IMR-90 (cell line): ENCODE measurements at regions not wholly inside any gene's neighbourhood (a gene's known extent, or its start where the extent isn't known, plus 50 kb on each side); places are given as distances from the start of the nearest gene placed in this dataset.

Experiments used
- ATAC-seq: fragments of 200-7000 bp; cut with Tn5 transposase; 2 replicates; pipeline ENCODE4 v1.9.1; 2020; ENCODE audit warnings: low read depth, mild to moderate bottlenecking, moderate library complexity
- BruUV-seq: library from RNA; stranded (reverse); fragments of 400-500 nt; replicated peaks from 2 replicates; lab custom pipeline; 2021; lab: Mats Ljungman, UMichigan
- CTCF ChIA-PET: fragments of 300-600 bp; formaldehyde crosslinking; extraction: SDS; loops from one replicate; lab custom pipeline; 2021; ENCODE audit warnings: antibody characterized with exemption; lab: Yijun Ruan, JAX
- POLR2A ChIA-PET: fragments of 300-600 bp; sonication (Branson Sonifier 250); formaldehyde crosslinking; loops from one replicate; lab custom pipeline; 2022; ENCODE audit warnings: antibody characterized with exemption; ENCODE audit not compliant: unreplicated experiment; lab: Charles Lee
- DNase-seq: peaks from one replicate; pipeline ENCODE4 v3.0.0; 2013
- H2AFZ ChIP-seq: replicated peaks from 2 replicates; pipeline ENCODE3; 2013; ENCODE audit warnings: low read length, mild to moderate bottlenecking; ENCODE audit not compliant: poor library complexity
- H2AK5ac ChIP-seq: 2 replicates; pipeline ENCODE4 v1.6.1; 2013; ENCODE audit warnings: low read depth, low read length, inconsistent platforms
- H2AK9ac ChIP-seq: replicated peaks from 2 replicates; pipeline ENCODE3; 2013; ENCODE audit warnings: mild to moderate bottlenecking, low read depth, low read length, moderate library complexity; ENCODE audit not compliant: poor library complexity
- H2BK120ac ChIP-seq: 2 replicates; pipeline ENCODE4 v1.6.1; 2013; ENCODE audit warnings: low read depth, low read length, inconsistent platforms
- H2BK15ac ChIP-seq: 3 replicates; pipeline ENCODE4 v1.6.1; 2013; ENCODE audit warnings: low read depth, low read length, inconsistent platforms
- H2BK20ac ChIP-seq: 2 replicates; pipeline ENCODE4 v1.6.1; 2013; ENCODE audit warnings: low read depth, mild to moderate bottlenecking, inconsistent platforms, low read length, moderate library complexity
- H2BK5ac ChIP-seq: 2 replicates; pipeline ENCODE4 v1.6.1; 2013; ENCODE audit warnings: mild to moderate bottlenecking, low read depth, low read length, inconsistent platforms; ENCODE audit not compliant: poor library complexity, severe bottlenecking
- H3K14ac ChIP-seq: replicated peaks from 2 replicates; pipeline ENCODE4 v1.6.1; 2013; ENCODE audit warnings: low read depth, low read length, inconsistent platforms
- H3K18ac ChIP-seq: 2 replicates; pipeline ENCODE4 v1.6.1; 2013; ENCODE audit warnings: low read depth, low read length, control low read depth
- H3K23ac ChIP-seq: 2 replicates; pipeline ENCODE4 v1.6.1; 2013; ENCODE audit warnings: low read depth, low read length, inconsistent platforms
- H3K27ac ChIP-seq: 2 replicates; pipeline ENCODE4 v1.5.1; 2013; ENCODE audit warnings: mild to moderate bottlenecking, control low read depth, low read length; ENCODE audit not compliant: insufficient read depth
- H3K27me3 ChIP-seq: 2 replicates; pipeline ENCODE4 v1.6.1; 2013; ENCODE audit warnings: low read length; ENCODE audit not compliant: control insufficient read depth, insufficient read depth
- H3K36me3 ChIP-seq: 2 replicates; pipeline ENCODE4 v1.6.1; 2013; ENCODE audit warnings: low read length, mixed read lengths; ENCODE audit not compliant: control insufficient read depth, insufficient read depth
- H3K4ac ChIP-seq: 2 replicates; pipeline ENCODE4 v1.6.1; 2013; ENCODE audit warnings: low read depth, low read length, inconsistent platforms
- H3K4me1 ChIP-seq: 2 replicates; pipeline ENCODE4 v1.6.1; 2013; ENCODE audit warnings: low read length, mixed read lengths; ENCODE audit not compliant: control insufficient read depth, insufficient read depth
- H3K4me2 ChIP-seq: 2 replicates; pipeline ENCODE4 v1.6.1; 2013; ENCODE audit warnings: low read depth, mild to moderate bottlenecking, control low read depth, low read length, moderate library complexity
- H3K4me3 ChIP-seq: 2 replicates; pipeline ENCODE4 v1.5.1; 2013; ENCODE audit warnings: low read depth, mild to moderate bottlenecking, control low read depth, low read length, moderate library complexity; ENCODE audit not compliant: insufficient read depth
- H3K56ac ChIP-seq: 2 replicates; pipeline ENCODE4 v1.6.1; 2013; ENCODE audit warnings: low read length, inconsistent platforms; ENCODE audit not compliant: insufficient read depth; ENCODE audit errors: extremely low read depth
- H3K79me1 ChIP-seq, 2 experiments: 2 replicates each; pipeline ENCODE4 v1.6.1; 2013; ENCODE audit warnings: low read length in 2 of 2, inconsistent platforms in 1 of 2, low read depth in 1 of 2
- H3K9ac ChIP-seq: 2 replicates; pipeline ENCODE4 v1.6.1; 2013; ENCODE audit warnings: low read depth, low read length, control low read depth
- H3K9me1 ChIP-seq: 2 replicates; pipeline ENCODE4 v1.6.1; 2013; ENCODE audit warnings: low read length, inconsistent platforms; ENCODE audit not compliant: insufficient read depth
- H3K9me3 ChIP-seq: 2 replicates; pipeline ENCODE4 v1.6.1; 2013; ENCODE audit warnings: low read length; ENCODE audit not compliant: control insufficient read depth, insufficient read depth
- H4K20me1 ChIP-seq: 2 replicates; pipeline ENCODE4 v1.6.1; 2013; ENCODE audit warnings: low read length, inconsistent platforms; ENCODE audit not compliant: insufficient read depth
- H4K5ac ChIP-seq: 2 replicates; pipeline ENCODE4 v1.6.1; 2013; ENCODE audit warnings: mild to moderate bottlenecking, low read depth, low read length, control low read depth
- H4K8ac ChIP-seq, 2 experiments: 2 replicates each; pipeline ENCODE4 v1.6.1; 2013; ENCODE audit warnings: low read depth in 2 of 2, low read length in 2 of 2, control low read depth in 1 of 2, inconsistent platforms in 1 of 2
- H4K91ac ChIP-seq: 2 replicates; pipeline ENCODE4 v1.6.1; 2013; ENCODE audit warnings: low read depth, low read length, inconsistent platforms; ENCODE audit not compliant: insufficient read depth
- BHLHE40 ChIP-seq: fragments of 150-350 bp; IDR thresholded peaks from 2 replicates; pipeline ENCODE4 v1.6.1; 2016; ENCODE audit warnings: mild to moderate bottlenecking, low read depth, low read length
- CEBPB ChIP-seq: IDR thresholded peaks from 2 replicates; pipeline ENCODE4 v1.6.1; 2012; ENCODE audit warnings: low read depth, low read length, improper control_type of control experiment
- CHD1 ChIP-seq: IDR thresholded peaks from 2 replicates; pipeline ENCODE4 v1.6.1; 2012; ENCODE audit warnings: low read depth, low read length, improper control_type of control experiment
- CTCF ChIP-seq: conservative IDR thresholded peaks from 2 replicates; pipeline ENCODE4 v1.5.1; 2012; ENCODE audit warnings: mild to moderate bottlenecking, low read depth, low read length, improper control_type of control experiment
- ELK1 ChIP-seq: fragments of 150-350 bp; IDR thresholded peaks from 2 replicates; pipeline ENCODE4 v1.6.1; 2016; ENCODE audit warnings: low read depth, mild to moderate bottlenecking, low read length, moderate library complexity, borderline replicate concordance
- FOS ChIP-seq: fragments of 150-350 bp; IDR thresholded peaks from 2 replicates; pipeline ENCODE4 v1.6.1; 2016; ENCODE audit warnings: low read depth, low read length
- MAFK ChIP-seq: IDR thresholded peaks from 2 replicates; pipeline ENCODE4 v1.6.1; 2012; ENCODE audit warnings: low read depth, low read length, improper control_type of control experiment
- MAZ ChIP-seq: IDR thresholded peaks from 2 replicates; pipeline ENCODE4 v1.6.1; 2012; ENCODE audit warnings: low read depth, mild to moderate bottlenecking, low read length, improper control_type of control experiment, moderate library complexity, borderline replicate concordance
- MXI1 ChIP-seq: IDR thresholded peaks from 2 replicates; pipeline ENCODE4 v1.6.1; 2012; ENCODE audit warnings: low read depth, mild to moderate bottlenecking, low read length, moderate library complexity, borderline replicate concordance
- NFE2L2 ChIP-seq: fragments of 150-350 bp; IDR thresholded peaks from 2 replicates; pipeline ENCODE4 v1.6.1; 2016; ENCODE audit warnings: low read depth, mild to moderate bottlenecking, low read length
- POLR2A ChIP-seq: IDR thresholded peaks from 2 replicates; pipeline ENCODE4 v1.6.1; 2012; ENCODE audit warnings: mild to moderate bottlenecking, low read depth, low read length
- RAD21 ChIP-seq: IDR thresholded peaks from 2 replicates; pipeline ENCODE4 v1.6.1; 2012; ENCODE audit warnings: low read length, improper control_type of control experiment
- RCOR1 ChIP-seq: IDR thresholded peaks from 2 replicates; pipeline ENCODE4 v1.6.1; 2012; ENCODE audit warnings: mild to moderate bottlenecking, low read length, improper control_type of control experiment; ENCODE audit not compliant: insufficient replicate concordance
- RFX5 ChIP-seq: IDR thresholded peaks from 2 replicates; pipeline ENCODE4 v1.8.0; 2012; ENCODE audit warnings: low read depth, mild to moderate bottlenecking, low read length, moderate library complexity
- SMC3 ChIP-seq: fragments of 150-350 bp; IDR thresholded peaks from 2 replicates; pipeline ENCODE4 v1.6.1; 2016; ENCODE audit warnings: low read depth, mild to moderate bottlenecking, antibody characterized with exemption, low read length, moderate library complexity
- USF2 ChIP-seq: fragments of 150-350 bp; IDR thresholded peaks from 2 replicates; pipeline ENCODE4 v1.6.1; 2017; ENCODE audit warnings: mild to moderate bottlenecking, antibody characterized with exemption, low read length, low read depth
- WGBS, 2 experiments: methylation state at CpG; one replicate each; pipeline versions ENCODE4 v1.1.5 to v1.1.7; 2013; ENCODE audit warnings: missing lambda C conversion rate in 2 of 2; ENCODE audit not compliant: insufficient read length in 1 of 2; ENCODE audit errors: extremely low coverage in 2 of 2; 5-methylcytosine and 5-hydroxymethylcytosine counted together
- dilution Hi-C: fragments of 300-500 bp; cut with HindIII; formaldehyde crosslinking; loops from one replicate; pipeline ENCODE4 v1.14.3; 2018; ENCODE audit warnings: low sequenced_read_pairs; ENCODE audit not compliant: unreplicated experiment
- in situ Hi-C: fragments of 300-500 bp; cut with MboI; formaldehyde crosslinking; loops from 3 replicates; pipeline ENCODE4 v1.14.3; 2019; ENCODE audit warnings: low sequenced_read_pairs, inconsistent platforms, mixed read lengths
- intact Hi-C: fragments of 100-400 bp; cut with micrococcal nuclease; formaldehyde crosslinking; loops from 2 replicates; pipeline ENCODE4 v1.10.0; 2022

- Histone ChIP-seq H3K79me1 (peaks cover 0 to 21% of the 10 kb centered on the region in 2 experiments; a peak in 3 of 4 replicates), H4K91ac (peak overlapping the region; percentile 87), H3K27ac (peak overlapping the region; percentile 100), H3K36me3 (no peaks in the 10 kb centered on the region), H2BK20ac (peak overlapping the region; percentile 98), H3K18ac (peak overlapping the region; percentile 100), H2AK5ac (peak overlapping the region; percentile 98), H4K5ac (peak overlapping the region; percentile 100), H3K14ac (peak overlapping the region; percentile 92), H3K23ac (peak overlapping the region; percentile 75; the same call in 1 of the 2 replicates), H3K4me2 (peak overlapping the region; percentile 83), H4K8ac (peak overlapping the region; percentile 80 to 95; a peak in 3 of 4 replicates), H2AK9ac (peak overlapping the region; percentile 81), H2BK120ac (peak overlapping the region; percentile 97), H3K4me3 (no peak overlapping the region), H3K56ac (peak overlapping the region; percentile 55; the same call in 1 of the 2 replicates), H2BK15ac (peak overlapping the region; percentile 92), H3K4ac (peak overlapping the region; percentile 97), H4K20me1 (no peaks in the 10 kb centered on the region), H3K27me3 (no peaks in the 10 kb centered on the region), H3K9ac (peak overlapping the region; percentile 59; the same call in 1 of the 2 replicates), H3K9me1 (peaks cover 23% of the 10 kb centered on the region), H2BK5ac (peak overlapping the region; percentile 98), H2AFZ (peak overlapping the region; percentile 65), H3K9me3 (no peaks in the 10 kb centered on the region), H3K4me1 (peaks cover 38% of the 10 kb centered on the region)
- in situ Hi-C loops = no loop called here
- DNase-seq (peak; percentile 90), ATAC-seq (peak; percentile 80)
- ChIA-PET POLR2A (interaction anchor here (1.1 kb wide), 1 partner anchor 91 kb away, joined by 3 read pairs; no protein-coding TSS in a partner anchor), CTCF (interaction anchor here (0.6 kb wide), 1 partner anchor 318 kb away, joined by 4 read pairs; the partner anchor contains the start of gene SNX18)
- no TSS peak for BruUV-seq
- intact Hi-C loops = no loop called here
- dilution Hi-C loops = no loop called here
- TF ChIP-seq MAZ (no peak), POLR2A (no peak), BHLHE40 (0 out of 2 replicates have a peak, but pooled peaks have one; percentile 35), USF2 (no peak), RCOR1 (peak; percentile 88), NFE2L2 (no peak), CEBPB (peak; percentile 88), CTCF (no peak), FOS (peak; percentile 60), MAFK (peak; percentile 84), ELK1 (no peak), CHD1 (no peak), RFX5 (no peak), MXI1 (no peak), SMC3 (no peak), RAD21 (no peak; the same call in 1 of the 2 replicates)
- no CpG with 5 or more reads among the region's 2 CpGs for WGBS, 2 experiments
Observed at GRCh38 chr5:54835647-54836046, 149.7 kb downstream of the ESM1 start.
